Astrocyte of the cerebellum (primary cell): ENCODE measurements at regions not wholly inside any gene's neighbourhood (a gene's known extent, or its start where the extent isn't known, plus 50 kb on each side); places are given as distances from the start of the nearest gene placed in this dataset.
A peak's percentile ranks its signal among the peaks of the same experiment; 100 is the strongest.

Experiments
- DNase-seq: peaks from one replicate; pipeline ENCODE4 v3.0.0-alpha.2; 2011; ENCODE audit warnings: low read depth
- H3K4me3 ChIP-seq: 2 replicates; pipeline ENCODE4 v1.5.1; 2011; ENCODE audit warnings: mild to moderate bottlenecking, low read depth, low read length, moderate library complexity
- in situ Hi-C: cut with HindIII; loops from 2 replicates; pipeline ENCODE4 v1.10.0; 2017; ENCODE audit warnings: low sequenced_read_pairs
- TF ChIP-seq, protein P1 (sequence below): IDR thresholded peaks from 2 replicates; pipeline ENCODE4 v1.5.1; 2012; ENCODE audit warnings: low read length, low read depth, moderate library complexity, mild to moderate bottlenecking; ENCODE audit errors: missing control alignments

DNA sequence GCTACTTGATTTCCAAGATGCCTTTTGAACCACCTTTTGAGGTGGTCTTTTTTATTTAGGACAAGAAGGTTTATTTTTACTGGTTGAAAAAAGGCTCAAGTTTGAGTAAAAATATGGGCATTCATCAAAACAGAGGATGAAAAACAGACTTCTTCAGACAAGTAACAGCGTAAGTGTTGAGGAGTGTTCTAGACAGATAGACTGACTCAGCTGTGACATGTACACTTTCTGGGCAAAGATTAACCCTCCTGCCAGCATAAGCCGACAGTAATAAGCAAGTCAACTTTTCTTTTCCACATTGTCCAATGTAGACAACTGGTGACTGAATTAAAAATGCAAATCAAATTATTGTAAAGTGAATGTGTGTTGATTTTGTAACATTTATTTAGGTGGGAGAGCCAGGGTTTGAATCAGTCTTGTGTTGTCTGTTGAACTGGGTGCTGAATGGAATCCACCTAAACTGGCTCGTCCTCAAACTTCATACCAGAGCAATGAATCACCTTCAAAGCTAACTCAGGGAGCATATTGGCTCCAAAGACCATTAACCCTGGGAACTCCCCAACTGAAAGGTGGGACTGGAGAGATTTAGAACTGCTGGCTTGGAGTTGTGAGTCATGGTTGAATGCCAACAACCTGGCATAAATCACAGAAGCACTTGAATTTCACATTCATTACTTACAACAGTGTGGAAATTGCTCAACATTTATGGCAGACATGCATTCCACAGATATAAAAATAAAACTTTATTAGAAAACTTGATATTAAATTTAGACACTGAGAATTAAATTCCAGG lies 377.0 kb downstream of the ETS1 start:
- peak; percentile 89 for DNase-seq
- in situ Hi-C loops = no loop called here
- no peak overlapping the region for H3K4me3 ChIP-seq
- TF ChIP-seq, protein P1, sequence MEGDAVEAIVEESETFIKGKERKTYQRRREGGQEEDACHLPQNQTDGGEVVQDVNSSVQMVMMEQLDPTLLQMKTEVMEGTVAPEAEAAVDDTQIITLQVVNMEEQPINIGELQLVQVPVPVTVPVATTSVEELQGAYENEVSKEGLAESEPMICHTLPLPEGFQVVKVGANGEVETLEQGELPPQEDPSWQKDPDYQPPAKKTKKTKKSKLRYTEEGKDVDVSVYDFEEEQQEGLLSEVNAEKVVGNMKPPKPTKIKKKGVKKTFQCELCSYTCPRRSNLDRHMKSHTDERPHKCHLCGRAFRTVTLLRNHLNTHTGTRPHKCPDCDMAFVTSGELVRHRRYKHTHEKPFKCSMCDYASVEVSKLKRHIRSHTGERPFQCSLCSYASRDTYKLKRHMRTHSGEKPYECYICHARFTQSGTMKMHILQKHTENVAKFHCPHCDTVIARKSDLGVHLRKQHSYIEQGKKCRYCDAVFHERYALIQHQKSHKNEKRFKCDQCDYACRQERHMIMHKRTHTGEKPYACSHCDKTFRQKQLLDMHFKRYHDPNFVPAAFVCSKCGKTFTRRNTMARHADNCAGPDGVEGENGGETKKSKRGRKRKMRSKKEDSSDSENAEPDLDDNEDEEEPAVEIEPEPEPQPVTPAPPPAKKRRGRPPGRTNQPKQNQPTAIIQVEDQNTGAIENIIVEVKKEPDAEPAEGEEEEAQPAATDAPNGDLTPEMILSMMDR = no peak

GRCh38 chr11:128209138-128209435 lies 378.3 kb downstream of the ETS1 start:
- DNase-seq = no peak
- no peak overlapping the region for H3K4me3 ChIP-seq
- in situ Hi-C loops = no loop called here
- TF ChIP-seq, protein P1 = no peak

DNA sequence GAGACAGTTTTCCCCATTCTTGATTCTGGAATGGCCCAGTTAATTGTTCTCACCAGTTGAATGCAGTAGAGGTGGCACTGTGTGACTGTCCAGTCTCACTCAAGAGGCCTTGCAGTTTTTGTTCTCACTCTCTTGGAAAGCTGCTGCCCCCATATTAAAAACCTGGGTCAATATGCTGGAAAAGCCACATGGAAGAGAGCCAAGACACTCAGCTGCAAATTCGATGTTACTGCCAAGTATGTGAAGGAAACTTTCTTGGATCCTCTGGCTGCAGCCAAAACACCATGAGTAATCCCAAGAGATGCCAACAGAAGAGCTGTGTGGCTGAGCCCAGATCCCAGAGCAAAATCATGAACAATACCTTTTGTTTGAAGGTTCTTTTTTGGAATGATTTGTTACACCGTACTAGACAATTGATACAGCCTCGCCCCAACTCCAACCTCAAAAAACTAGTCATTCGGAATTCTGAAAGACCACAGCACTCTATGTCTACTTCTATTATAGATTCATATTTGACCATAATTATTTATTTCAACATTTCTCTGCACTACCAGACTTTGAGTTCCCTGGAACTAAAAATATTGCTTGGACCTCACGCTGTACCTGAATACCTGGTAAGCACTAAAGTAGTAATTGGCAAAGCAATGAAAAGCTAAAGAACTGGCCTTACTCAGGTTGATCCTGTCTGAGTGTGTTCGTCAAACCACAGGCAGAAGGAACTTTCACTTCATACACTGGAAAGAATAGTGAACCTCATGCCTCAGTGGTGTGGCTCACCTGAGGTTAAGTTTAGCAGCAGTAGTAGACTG lies 378.8 kb downstream of the ETS1 start:
- DNase-seq = peak; percentile 97
- TF ChIP-seq, protein P1 = no peak
- in situ Hi-C loops = no loop called here
- no peak overlapping the region for H3K4me3 ChIP-seq

GRCh38 chr11:128207861-128208321 lies 379.5 kb downstream of the ETS1 start:
- DNase-seq = peak; percentile 67
- in situ Hi-C loops = no loop called here
- no peak overlapping the region for H3K4me3 ChIP-seq
- TF ChIP-seq, protein P1 = no peak

- in situ Hi-C loops = no loop called here
- TF ChIP-seq, protein P1 = no peak
- H3K4me3 ChIP-seq = no peak overlapping the region
- no peak for DNase-seq
Observed at GRCh38 chr11:128206461-128206860, 380.9 kb downstream of the ETS1 start.

- in situ Hi-C loops = no loop called here
- DNase-seq = no peak
- TF ChIP-seq, protein P1 = no peak
Observed at GRCh38 chr11:128205796-128206195, 381.6 kb downstream of the ETS1 start.

More at GRCh38 chr11:128205796-128206195, 381.6 kb downstream of the ETS1 start:
- H3K4me3 ChIP-seq = no peak overlapping the region
